ENCODE measurements at regions not wholly inside any gene's neighbourhood (a gene's known extent, or its start where the extent isn't known, plus 50 kb on each side); places are given as distances from the start of the nearest gene placed in this dataset.

- Histone ChIP-seq H3K27me3 (replicated peaks in 1 of 7) (no peaks in the 10 kb centered on the region), H3K36me3 (no peaks in the 10 kb centered on the region), H3K27ac (no peak overlapping the region), H3K9me3 (peaks cover 0 to 13% (median 10%) of the 10 kb centered on the region in 8 donors), H3K4me3 (no peak overlapping the region), H3K4me1 (no peaks in the 10 kb centered on the region)
- TF ChIP-seq POLR2A (IDR thresholded peaks at IDR 0.05): no peak
- no peak for TF ChIP-seq CTCF (IDR thresholded peaks at IDR 0.05 in 8 of 11, conservative IDR thresholded peaks at IDR 0.05 in 3 of 11)
- TF ChIP-seq POLR2AphosphoS5 (IDR thresholded peaks at IDR 0.05): no peak
- intact Hi-C loops (cut with DNase I; ENCODE audit: low total_unique reads): no loop called here
- 63 to 88% (median 77%) methylated on average over 3 of the region's 3 CpGs for WGBS, 5 donors
- DNase-seq: no peak
Measured at GRCh38 chr18:46360866-46361265, 256.7 kb downstream of the HAUS1 start.

GRCh38 chr18:46362533-46362932 is 258.3 kb downstream of the HAUS1 start:
- DNase-seq: no peak
- H3K27ac ChIP-seq: no peak overlapping the region
- H3K27me3 ChIP-seq (replicated peaks in 1 of 7): no peaks in the 10 kb centered on the region
- no peak for TF ChIP-seq POLR2A (IDR thresholded peaks at IDR 0.05)
- no peak for TF ChIP-seq CTCF (IDR thresholded peaks at IDR 0.05 in 8 of 11, conservative IDR thresholded peaks at IDR 0.05 in 3 of 11)
- TF ChIP-seq POLR2AphosphoS5 (IDR thresholded peaks at IDR 0.05): no peak
- peaks cover 0 to 13% (median 10%) of the 10 kb centered on the region in 8 donors for H3K9me3 ChIP-seq
- no peaks in the 10 kb centered on the region for H3K36me3 ChIP-seq
- no peaks in the 10 kb centered on the region for H3K4me1 ChIP-seq
- intact Hi-C loops (cut with DNase I; ENCODE audit: low total_unique reads): no loop called here
- no peak overlapping the region for H3K4me3 ChIP-seq
- WGBS, 5 donors: 81 to 93% (median 82%) methylated on average over 4 of the region's 4 CpGs

GRCh38 chr18:46364048-46364447 is 259.9 kb downstream of the HAUS1 start:
- TF ChIP-seq CTCF (IDR thresholded peaks at IDR 0.05 in 8 of 11, conservative IDR thresholded peaks at IDR 0.05 in 3 of 11) (no peak), POLR2AphosphoS5 (IDR thresholded peaks at IDR 0.05) (no peak), POLR2A (IDR thresholded peaks at IDR 0.05) (no peak)
- H3K4me1 ChIP-seq: no peaks in the 10 kb centered on the region
- WGBS, 5 donors: 86 to 93% (median 93%) methylated on average over 5 of the region's 5 CpGs
- intact Hi-C loops (cut with DNase I; ENCODE audit: low total_unique reads): no loop called here
- H3K36me3 ChIP-seq: no peaks in the 10 kb centered on the region
- H3K27ac ChIP-seq: no peak overlapping the region
- H3K9me3 ChIP-seq: peaks cover 0 to 12% (median 10%) of the 10 kb centered on the region in 8 donors
- no peak overlapping the region for H3K4me3 ChIP-seq
- no peaks in the 10 kb centered on the region for H3K27me3 ChIP-seq (replicated peaks in 1 of 7)
- no peak for DNase-seq

- DNase-seq: no peak
- Histone ChIP-seq H3K36me3 (no peaks in the 10 kb centered on the region), H3K4me1 (no peaks in the 10 kb centered on the region), H3K27ac (no peak overlapping the region), H3K4me3 (no peak overlapping the region), H3K9me3 (no peaks in the 10 kb centered on the region), H3K27me3 (replicated peaks in 1 of 7) (no peaks in the 10 kb centered on the region)
- WGBS, 5 donors: 83 to 97% (median 93%) methylated on average over 4 of the region's 4 CpGs
- intact Hi-C loops (cut with DNase I; ENCODE audit: low total_unique reads): no loop called here
- TF ChIP-seq POLR2AphosphoS5 (IDR thresholded peaks at IDR 0.05): no peak
- no peak for TF ChIP-seq POLR2A (IDR thresholded peaks at IDR 0.05)
- no peak for TF ChIP-seq CTCF (IDR thresholded peaks at IDR 0.05 in 8 of 11, conservative IDR thresholded peaks at IDR 0.05 in 3 of 11)
Measured at GRCh38 chr18:46366201-46366600, 262.0 kb downstream of the HAUS1 start.

Measured in spleen (tissue), 11 donors.